Stimulated activated CD4-positive, alpha-beta T cell treated with anti-CD3 and anti-CD28 coated beads, Interleukin-4, amount 100 ng/mL, for 1 hour (primary cell): ENCODE measurements at regions not wholly inside any gene's neighbourhood (a gene's known extent, or its start where the extent isn't known, plus 50 kb on each side); places are given as distances from the start of the nearest gene placed in this dataset.

ENCODE experiments used
- DNase-seq: peaks from one replicate; pipeline ENCODE4 v3.0.0-alpha.2; 2020

GRCh38 chr10:111131168-111131799, 54.5 kb downstream of the ADRA2A start:
- DNase-seq, result no peak

- DNase-seq, result no peak
These were observed 60.2 kb downstream of the ADRA2A start for GRCh38 chr10:111137007-111137406.

GRCh38 chr10:111137587-111137986, 60.8 kb downstream of the ADRA2A start:
- no peak for DNase-seq

GRCh38 chr10:111138544-111138943, 61.7 kb downstream of the ADRA2A start:
- no peak for DNase-seq

GRCh38 chr10:111139567-111139966, 62.7 kb downstream of the ADRA2A start:
- DNase-seq, result no peak

GRCh38 chr10:111142092-111142768, 65.4 kb downstream of the ADRA2A start:
- no peak for DNase-seq

GRCh38 chr10:111146025-111146640, 69.3 kb downstream of the ADRA2A start:
- DNase-seq, result no peak

GRCh38 chr10:111148025-111148424, 71.2 kb downstream of the ADRA2A start:
- DNase-seq, result no peak

GRCh38 chr10:111148440-111148839, 71.6 kb downstream of the ADRA2A start:
- DNase-seq, result no peak

GRCh38 chr10:111150691-111151090, 73.9 kb downstream of the ADRA2A start:
- no peak for DNase-seq

- DNase-seq, result no peak
These were observed 74.9 kb downstream of the ADRA2A start for GRCh38 chr10:111151595-111152307.

- no peak for DNase-seq
These were observed 79.9 kb downstream of the ADRA2A start for GRCh38 chr10:111156754-111157153.

GRCh38 chr10:111158595-111158994, 81.8 kb downstream of the ADRA2A start:
- DNase-seq, result no peak

- DNase-seq, result no peak
These were observed 84.5 kb downstream of the ADRA2A start for GRCh38 chr10:111161109-111161874.

- DNase-seq, result no peak
These were observed 94.4 kb downstream of the ADRA2A start for GRCh38 chr10:111171183-111171582.

- DNase-seq, result no peak
These were observed 99.0 kb downstream of the ADRA2A start for GRCh38 chr10:111175787-111176186.

GRCh38 chr10:111177379-111177778, 100.5 kb downstream of the ADRA2A start:
- DNase-seq, result no peak

- DNase-seq, result no peak
These were observed 102.7 kb downstream of the ADRA2A start for GRCh38 chr10:111179514-111179913.

GRCh38 chr10:111186358-111186757, 109.5 kb downstream of the ADRA2A start:
- no peak for DNase-seq

- no peak for DNase-seq
These were observed 110.3 kb downstream of the ADRA2A start for GRCh38 chr10:111187096-111187495.

- no peak for DNase-seq
These were observed 122.8 kb downstream of the ADRA2A start for GRCh38 chr10:111199587-111199986.

- no peak for DNase-seq
These were observed 123.8 kb downstream of the ADRA2A start for GRCh38 chr10:111200505-111201186.
